ENCODE measurements at regions not wholly inside any gene's neighbourhood (a gene's known extent, or its start where the extent isn't known, plus 50 kb on each side); places are given as distances from the start of the nearest gene placed in this dataset.
"Not testable (repeated sequence)": the region's sequence is repeated elsewhere in the genome, so short reads cannot be mapped to it uniquely, and the experiment has no call there.

DNA sequence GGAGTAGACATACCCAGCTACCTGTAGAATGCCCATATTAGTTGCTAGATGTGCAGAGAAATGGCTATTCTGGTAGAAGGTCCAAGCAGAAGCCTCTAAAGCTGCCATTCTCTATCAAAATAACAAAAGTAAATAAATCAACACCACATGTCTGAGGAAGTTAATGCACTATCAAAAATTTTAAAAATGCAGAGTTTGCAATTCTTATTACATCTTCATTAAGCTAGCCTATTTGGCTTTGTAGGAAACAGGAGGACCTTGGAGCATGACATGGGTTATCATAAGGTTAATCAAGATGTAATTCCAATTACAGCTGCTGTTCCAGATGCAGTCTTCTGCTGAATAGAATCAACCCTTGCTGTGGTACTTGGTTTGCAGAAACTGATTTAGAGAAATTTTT is 188.4 kb downstream of the TBX18 start:
- DNase-seq (ENCODE audit: insufficient read length, low spot score) (no peak), FAIRE-seq (no peak)
- TF ChIP-seq, protein P1, sequence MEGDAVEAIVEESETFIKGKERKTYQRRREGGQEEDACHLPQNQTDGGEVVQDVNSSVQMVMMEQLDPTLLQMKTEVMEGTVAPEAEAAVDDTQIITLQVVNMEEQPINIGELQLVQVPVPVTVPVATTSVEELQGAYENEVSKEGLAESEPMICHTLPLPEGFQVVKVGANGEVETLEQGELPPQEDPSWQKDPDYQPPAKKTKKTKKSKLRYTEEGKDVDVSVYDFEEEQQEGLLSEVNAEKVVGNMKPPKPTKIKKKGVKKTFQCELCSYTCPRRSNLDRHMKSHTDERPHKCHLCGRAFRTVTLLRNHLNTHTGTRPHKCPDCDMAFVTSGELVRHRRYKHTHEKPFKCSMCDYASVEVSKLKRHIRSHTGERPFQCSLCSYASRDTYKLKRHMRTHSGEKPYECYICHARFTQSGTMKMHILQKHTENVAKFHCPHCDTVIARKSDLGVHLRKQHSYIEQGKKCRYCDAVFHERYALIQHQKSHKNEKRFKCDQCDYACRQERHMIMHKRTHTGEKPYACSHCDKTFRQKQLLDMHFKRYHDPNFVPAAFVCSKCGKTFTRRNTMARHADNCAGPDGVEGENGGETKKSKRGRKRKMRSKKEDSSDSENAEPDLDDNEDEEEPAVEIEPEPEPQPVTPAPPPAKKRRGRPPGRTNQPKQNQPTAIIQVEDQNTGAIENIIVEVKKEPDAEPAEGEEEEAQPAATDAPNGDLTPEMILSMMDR (IDR thresholded peaks at IDR 0.05; ENCODE audit: insufficient read depth, missing control alignments), result no peak

DNA sequence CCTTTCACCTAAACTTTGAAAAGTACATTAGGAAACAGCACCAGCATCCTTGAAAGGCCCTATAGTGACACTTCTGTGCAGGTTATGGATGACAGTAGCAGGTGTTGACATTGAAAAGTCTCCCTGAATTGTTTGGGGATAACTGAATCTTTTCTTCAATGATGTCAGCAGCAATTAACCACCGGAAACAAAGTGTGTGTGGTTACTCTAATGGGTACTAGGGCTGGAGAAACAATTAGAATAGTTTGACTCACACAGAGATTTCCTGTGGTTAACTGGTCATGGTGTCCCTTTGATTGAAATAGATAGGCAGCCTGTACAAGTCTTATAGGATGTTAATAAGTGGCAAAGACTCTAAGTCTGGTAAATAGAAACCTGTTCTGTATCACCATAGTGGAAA is 189.1 kb downstream of the TBX18 start:
- no peak for FAIRE-seq
- no peak for DNase-seq (ENCODE audit: insufficient read length, low spot score)
- TF ChIP-seq, protein P1 (IDR thresholded peaks at IDR 0.05; ENCODE audit: insufficient read depth, missing control alignments), result no peak

GRCh38 chr6:84569882-84570281 is 194.5 kb downstream of the TBX18 start:
- TF ChIP-seq, protein P1 (IDR thresholded peaks at IDR 0.05; ENCODE audit: insufficient read depth, missing control alignments), result no peak
- DNase-seq (ENCODE audit: insufficient read length, low spot score) (no peak), FAIRE-seq (no peak)

- no peak for DNase-seq (ENCODE audit: insufficient read length, low spot score)
- FAIRE-seq, result peak; percentile 56
- TF ChIP-seq, protein P1 (IDR thresholded peaks at IDR 0.05; ENCODE audit: insufficient read depth, missing control alignments), result peak; percentile 20
Measured at GRCh38 chr6:84568971-84569370, 195.4 kb downstream of the TBX18 start.

DNA sequence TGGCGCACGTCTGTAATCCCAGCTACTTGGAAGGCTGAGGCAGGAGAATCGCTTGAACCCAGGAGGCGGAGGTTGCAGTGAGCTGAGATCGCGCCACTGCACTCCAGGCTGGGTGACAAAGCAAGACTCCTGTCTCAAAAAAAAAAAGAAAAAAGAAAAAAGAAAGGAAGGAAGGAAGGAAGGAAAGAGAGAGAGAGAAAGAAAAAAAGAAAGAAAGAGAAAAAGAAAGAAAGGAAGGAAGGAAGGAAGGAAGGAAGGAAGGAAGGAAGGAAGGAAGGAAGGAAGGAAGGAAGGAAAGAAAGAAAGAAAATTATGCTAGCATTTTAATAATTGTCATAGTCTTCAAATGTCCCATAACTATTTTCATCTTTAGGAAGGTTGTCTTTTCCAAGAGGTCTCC is 198.7 kb downstream of the TBX18 start:
- DNase-seq (ENCODE audit: insufficient read length, low spot score); FAIRE-seq: not testable (repeated sequence)

DNA sequence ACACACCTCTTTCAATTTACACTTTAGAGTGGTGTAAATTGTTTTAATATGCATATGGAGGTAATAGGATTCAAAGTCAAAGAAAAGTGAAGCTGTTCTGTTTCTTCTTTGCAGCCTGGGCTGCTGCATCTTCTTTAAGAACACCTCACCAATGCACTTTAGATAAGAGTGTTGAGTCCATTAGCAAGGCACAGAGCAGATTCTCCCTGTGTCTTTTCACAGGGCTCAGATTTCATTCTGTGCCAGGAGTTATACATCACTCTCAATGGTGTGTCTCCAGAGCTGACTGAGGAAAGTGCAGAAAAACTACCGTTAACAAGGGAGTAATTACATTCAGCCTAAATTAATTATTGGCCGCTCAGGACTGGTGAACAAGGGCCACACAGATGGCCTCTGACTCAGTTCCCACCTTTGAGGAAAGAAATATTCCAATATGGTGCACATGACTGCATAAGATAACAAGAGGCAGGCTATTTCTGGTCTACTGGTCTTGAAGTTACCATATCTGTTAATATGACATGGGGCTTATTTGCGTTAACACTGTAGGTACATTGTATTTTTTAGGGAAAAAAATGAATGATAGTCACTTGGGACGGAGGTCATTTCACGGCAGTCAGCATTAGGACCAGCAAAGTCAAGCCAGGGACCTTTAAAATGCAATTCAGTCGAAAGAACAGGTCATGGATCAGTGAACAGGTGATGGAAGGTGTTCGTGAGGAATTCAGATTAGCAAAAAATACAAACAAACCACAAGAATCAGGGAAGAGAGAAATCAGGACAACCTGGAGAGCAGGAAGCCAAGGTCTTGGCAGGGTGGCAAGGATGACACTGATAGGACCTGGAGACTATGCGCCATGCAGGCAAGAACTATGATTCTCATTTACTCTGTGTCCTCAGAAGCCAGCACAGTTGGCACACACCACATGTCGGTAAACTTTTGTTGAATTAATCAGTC is 203.7 kb downstream of the TBX18 start:
- FAIRE-seq (no peak), DNase-seq (ENCODE audit: insufficient read length, low spot score) (no peak)
- TF ChIP-seq, protein P1 (IDR thresholded peaks at IDR 0.05; ENCODE audit: insufficient read depth, missing control alignments), result no peak

- DNase-seq (ENCODE audit: insufficient read length, low spot score) (no peak), FAIRE-seq (no peak)
- TF ChIP-seq, protein P1 (IDR thresholded peaks at IDR 0.05; ENCODE audit: insufficient read depth, missing control alignments), result no peak
Measured at GRCh38 chr6:84556541-84557335, 207.7 kb downstream of the TBX18 start.
